GM12878 (cell line): ENCODE measurements at regions not wholly inside any gene's neighbourhood (a gene's known extent, or its start where the extent isn't known, plus 50 kb on each side); places are given as distances from the start of the nearest gene placed in this dataset.

Source experiments
- ATAC-seq: fragments of 200-7000 bp; cut with Tn5 transposase; 3 replicates; pipeline ENCODE4 v1.9.1; 2020; ENCODE audit warnings: mild to moderate bottlenecking, moderate library complexity
- BruUV-seq: library from RNA; stranded (reverse); fragments of 400-500 nt; replicated peaks from 2 replicates; lab custom pipeline; 2021; lab: Mats Ljungman, UMichigan
- CTCF ChIA-PET: fragments of 300-600 bp; sonication (Branson Sonifier 250); formaldehyde crosslinking; extraction: SDS; loops from one replicate; lab custom pipeline; 2021; ENCODE audit warnings: inconsistent platforms; lab: Yijun Ruan, JAX
- POLR2A ChIA-PET: fragments of 350-600 bp; formaldehyde crosslinking; extraction: SDS; loops from one replicate; lab custom pipeline; 2021; ENCODE audit warnings: inconsistent platforms; lab: Charles Lee
- RAD21 ChIA-PET: fragments of 300-600 bp; sonication (Branson Sonifier 250); formaldehyde crosslinking; loops from one replicate; lab custom pipeline; 2023; ENCODE audit warnings: antibody characterized with exemption; ENCODE audit not compliant: unreplicated experiment; lab: Charles Lee
- SMC1A ChIA-PET: fragments of 300-600 bp; sonication (Branson Sonifier 250); formaldehyde crosslinking; loops from one replicate; lab custom pipeline; 2023; ENCODE audit not compliant: unreplicated experiment, uncharacterized antibody; lab: Charles Lee
- DNase-seq: peaks from one replicate; pipeline ENCODE4 v3.0.0-alpha.2; 2011; ENCODE audit warnings: low read depth, low spot score
- FAIRE-seq: peaks from 3 replicates; lab custom pipeline; 2011; peaks lifted over from hg19 to GRCh38; lab: Jason Lieb, UNC
- H2AFZ ChIP-seq: 2 replicates; pipeline ENCODE4 v1.6.0; 2011; ENCODE audit warnings: low read depth, low read length, control low read depth; ENCODE audit not compliant: control insufficient read depth
- H3K27ac ChIP-seq: 2 replicates; pipeline ENCODE4 v1.5.1; 2011; ENCODE audit warnings: control low read depth; ENCODE audit not compliant: control insufficient read depth, insufficient read depth
- H3K27me3 ChIP-seq, 2 experiments: replicated peaks in 1 of 2; 2 replicates each; pipeline versions ENCODE4 v1.6.0 to v1.6.1; 2011; ENCODE audit warnings: low read length in 1 of 2; ENCODE audit not compliant: control insufficient read depth in 2 of 2, insufficient read depth in 2 of 2
- H3K36me3 ChIP-seq, 2 experiments: 2 replicates each; pipeline ENCODE4 v1.5.1; 2011; ENCODE audit warnings: low read length in 1 of 2; ENCODE audit not compliant: control insufficient read depth in 2 of 2, insufficient read depth in 2 of 2
- H3K4me1 ChIP-seq: 2 replicates; pipeline ENCODE4 v1.6.1; 2011; ENCODE audit warnings: mild to moderate bottlenecking, low read length, moderate library complexity, mixed read lengths; ENCODE audit not compliant: control insufficient read depth, insufficient read depth
- H3K4me2 ChIP-seq: 2 replicates; pipeline ENCODE4 v1.6.0; 2011; ENCODE audit warnings: control low read depth; ENCODE audit not compliant: control insufficient read depth, insufficient read depth
- H3K4me3 ChIP-seq: fragments of 200-600 bp; sonication (generic); 2 replicates; pipeline ENCODE4 v1.5.1; 2016
- H3K79me2 ChIP-seq: 2 replicates; pipeline ENCODE4 v1.6.0; 2011; ENCODE audit warnings: low read length; ENCODE audit not compliant: control insufficient read depth, insufficient read depth
- H3K9ac ChIP-seq: 2 replicates; pipeline ENCODE4 v1.8.0; 2011; ENCODE audit warnings: low read length, control low read depth, mixed read lengths; ENCODE audit not compliant: control insufficient read depth, insufficient read depth
- H3K9me3 ChIP-seq: replicated peaks from 3 replicates; pipeline ENCODE4 v1.5.1; 2011; ENCODE audit warnings: mild to moderate bottlenecking, low read length; ENCODE audit not compliant: control insufficient read depth, insufficient read depth
- H4K20me1 ChIP-seq: 2 replicates; pipeline ENCODE4 v1.6.0; 2011; ENCODE audit not compliant: control insufficient read depth, insufficient read depth
- ATF7 ChIP-seq: fragments of 450-650 bp; IDR thresholded peaks from 2 replicates; pipeline ENCODE4 v1.6.1; 2016; ENCODE audit warnings: low read depth, mild to moderate bottlenecking
- CBX5 ChIP-seq: sonication (generic); IDR thresholded peaks from 2 replicates; pipeline ENCODE4 v1.6.1; 2016; ENCODE audit warnings: low read depth, moderate library complexity, mild to moderate bottlenecking, inconsistent platforms
- JUNB ChIP-seq: IDR thresholded peaks from 2 replicates; pipeline ENCODE4 v1.6.1; 2016; ENCODE audit warnings: antibody characterized with exemption, mild to moderate bottlenecking
- NBN ChIP-seq: fragments of 450-650 bp; IDR thresholded peaks from 2 replicates; pipeline ENCODE4 v1.6.1; 2016
- NFYB ChIP-seq: IDR thresholded peaks from 2 replicates; pipeline ENCODE4 v1.6.1; 2011; ENCODE audit warnings: low read depth, mild to moderate bottlenecking, low read length, improper control_type of control experiment, moderate library complexity; ENCODE audit not compliant: insufficient read depth
- POLR2A ChIP-seq: IDR thresholded peaks from 2 replicates; pipeline ENCODE4 v1.6.1; 2011; ENCODE audit warnings: low read depth, mild to moderate bottlenecking, low read length
- RAD21 ChIP-seq: IDR thresholded peaks from 2 replicates; pipeline ENCODE4 v1.6.1; 2011; ENCODE audit warnings: mild to moderate bottlenecking, low read depth, low read length, moderate library complexity; ENCODE audit not compliant: insufficient read depth
- SPI1 ChIP-seq: IDR thresholded peaks from 2 replicates; pipeline ENCODE4 v1.6.1; 2011; ENCODE audit warnings: low read depth, mild to moderate bottlenecking, low read length, moderate library complexity, borderline replicate concordance; ENCODE audit not compliant: insufficient read depth
- WRNIP1 ChIP-seq: IDR thresholded peaks from 2 replicates; pipeline ENCODE4 v1.6.1; 2011; ENCODE audit warnings: low read depth, low read length, improper control_type of control experiment, borderline replicate concordance
- ZBED1 ChIP-seq: IDR thresholded peaks from 2 replicates; pipeline ENCODE4 v1.6.1; 2016; ENCODE audit warnings: borderline replicate concordance
- ZNF217 ChIP-seq: fragments of 450-650 bp; IDR thresholded peaks from 2 replicates; pipeline ENCODE4 v1.6.1; 2017; ENCODE audit warnings: antibody characterized with exemption, mild to moderate bottlenecking
- ZNF384 ChIP-seq: IDR thresholded peaks from 2 replicates; pipeline ENCODE4 v1.6.1; 2012; ENCODE audit warnings: low read depth, mild to moderate bottlenecking, low read length, improper control_type of control experiment, borderline replicate concordance
- WGBS: methylation state at CpG from one replicate; pipeline ENCODE4 v1.1.6; 2016; ENCODE audit warnings: low lambda C conversion rate; ENCODE audit not compliant: insufficient replicate concordance, insufficient coverage; ENCODE audit errors: missing lambda C conversion rate; 5-methylcytosine and 5-hydroxymethylcytosine counted together
- in situ Hi-C: fragments of 300-500 bp; cut with MboI; formaldehyde crosslinking; loops from 9 replicates; pipeline ENCODE4 v1.14.3; 2018; ENCODE audit warnings: mixed read lengths
- intact Hi-C: fragments of 100-400 bp; cut with micrococcal nuclease; formaldehyde crosslinking; loops from one replicate; pipeline ENCODE4 v1.14.2; 2022; ENCODE audit not compliant: unreplicated experiment
- TF ChIP-seq, protein P1 (sequence below): fragments of 450-650 bp; formaldehyde crosslinking; IDR thresholded peaks from 2 replicates; pipeline ENCODE4 v1.4.0; 2022; ENCODE audit warnings: mild to moderate bottlenecking, moderate library complexity
- TF ChIP-seq, protein P2 (sequence below): IDR thresholded peaks from 2 replicates; pipeline ENCODE4 v1.6.1; 2012; ENCODE audit warnings: mild to moderate bottlenecking, low read depth, low read length
- TF ChIP-seq, protein P3 (sequence below), 3 experiments: IDR thresholded peaks in 2 of 3; conservative IDR thresholded peaks in 1 of 3; 2 replicates each; pipeline ENCODE4 v1.5.1; 2011; ENCODE audit warnings: low read depth in 3 of 3, low read length in 3 of 3, mild to moderate bottlenecking in 3 of 3, control low read depth in 2 of 3, moderate library complexity in 2 of 3, inconsistent platforms in 1 of 3, mixed read lengths in 1 of 3; ENCODE audit not compliant: control insufficient read depth in 2 of 3, insufficient read depth in 1 of 3; ENCODE audit errors: extremely low read depth in 1 of 3
- TF ChIP-seq, protein P4 (sequence below): IDR thresholded peaks from 2 replicates; pipeline ENCODE4 v1.6.1; 2011; ENCODE audit warnings: low read depth, mild to moderate bottlenecking, low read length, moderate library complexity, borderline replicate concordance; ENCODE audit errors: extremely low read depth

DNA sequence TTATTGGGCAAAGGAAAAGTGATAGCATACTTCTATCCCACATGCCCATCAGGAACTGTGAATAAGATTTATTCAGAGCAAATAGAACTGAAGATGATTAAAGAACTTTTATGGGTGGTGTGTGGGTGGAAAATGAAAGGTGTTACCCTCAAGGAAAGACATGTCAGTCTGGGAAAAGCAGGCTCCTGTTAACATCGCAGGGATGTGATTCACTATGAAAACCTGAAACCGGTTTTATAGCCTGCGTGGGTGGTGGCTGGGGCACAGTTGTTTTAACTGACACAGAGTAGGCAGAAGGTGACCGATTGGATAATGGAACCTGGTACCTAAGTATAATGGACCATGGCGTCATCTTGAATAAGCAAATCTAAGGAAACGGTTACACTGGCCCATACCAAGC is 61.3 kb upstream of the CASK start:
- POLR2A ChIA-PET = no interaction called here
- Histone ChIP-seq H3K4me1 (no peaks in the 10 kb centered on the region), H3K79me2 (no peaks in the 10 kb centered on the region), H3K4me2 (no peak overlapping the region), H4K20me1 (no peaks in the 10 kb centered on the region), H3K9ac (no peak overlapping the region), H3K27ac (no peak overlapping the region), H2AFZ (no peak overlapping the region), H3K36me3 (no peaks in the 10 kb centered on the region), H3K4me3 (no peak overlapping the region), H3K27me3 (no peaks in the 10 kb centered on the region), H3K9me3 (no peaks in the 10 kb centered on the region)
- no peak for DNase-seq
- intact Hi-C loops = no loop called here
- SMC1A ChIA-PET = no interaction called here
- in situ Hi-C loops = no loop called here
- WGBS = 58% methylated on average over 6 of the region's 6 CpGs
- RAD21 ChIA-PET = no interaction called here
- no peak for FAIRE-seq
- CTCF ChIA-PET = no interaction called here
- no TSS peak for BruUV-seq
- no peak for ATAC-seq
- TF ChIP-seq NBN (no peak), NFYB (no peak), ZNF217 (no peak), POLR2A (no peak), JUNB (no peak), SPI1 (no peak), ATF7 (no peak), ZNF384 (no peak), ZBED1 (no peak), WRNIP1 (no peak), CBX5 (no peak), RAD21 (no peak)
- TF ChIP-seq, protein P1, sequence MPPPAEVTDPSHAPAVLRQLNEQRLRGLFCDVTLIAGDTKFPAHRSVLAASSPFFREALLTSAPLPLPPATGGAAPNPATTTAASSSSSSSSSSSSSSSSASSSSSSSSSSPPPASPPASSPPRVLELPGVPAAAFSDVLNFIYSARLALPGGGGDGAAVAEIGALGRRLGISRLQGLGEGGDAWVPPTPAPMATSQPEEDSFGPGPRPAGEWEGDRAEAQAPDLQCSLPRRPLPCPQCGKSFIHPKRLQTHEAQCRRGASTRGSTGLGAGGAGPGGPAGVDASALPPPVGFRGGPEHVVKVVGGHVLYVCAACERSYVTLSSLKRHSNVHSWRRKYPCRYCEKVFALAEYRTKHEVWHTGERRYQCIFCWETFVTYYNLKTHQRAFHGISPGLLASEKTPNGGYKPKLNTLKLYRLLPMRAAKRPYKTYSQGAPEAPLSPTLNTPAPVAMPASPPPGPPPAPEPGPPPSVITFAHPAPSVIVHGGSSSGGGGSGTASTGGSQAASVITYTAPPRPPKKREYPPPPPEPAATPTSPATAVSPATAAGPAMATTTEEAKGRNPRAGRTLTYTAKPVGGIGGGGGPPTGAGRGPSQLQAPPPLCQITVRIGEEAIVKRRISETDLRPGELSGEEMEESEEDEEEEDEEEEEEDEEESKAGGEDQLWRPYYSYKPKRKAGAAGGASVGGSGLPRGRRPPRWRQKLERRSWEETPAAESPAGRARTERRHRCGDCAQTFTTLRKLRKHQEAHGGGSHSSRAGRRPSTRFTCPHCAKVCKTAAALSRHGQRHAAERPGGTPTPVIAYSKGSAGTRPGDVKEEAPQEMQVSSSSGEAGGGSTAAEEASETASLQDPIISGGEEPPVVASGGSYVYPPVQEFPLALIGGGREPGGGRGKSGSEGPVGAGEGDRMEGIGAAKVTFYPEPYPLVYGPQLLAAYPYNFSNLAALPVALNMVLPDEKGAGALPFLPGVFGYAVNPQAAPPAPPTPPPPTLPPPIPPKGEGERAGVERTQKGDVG (CRISPR knock-in tag) = no peak
- TF ChIP-seq, protein P2, sequence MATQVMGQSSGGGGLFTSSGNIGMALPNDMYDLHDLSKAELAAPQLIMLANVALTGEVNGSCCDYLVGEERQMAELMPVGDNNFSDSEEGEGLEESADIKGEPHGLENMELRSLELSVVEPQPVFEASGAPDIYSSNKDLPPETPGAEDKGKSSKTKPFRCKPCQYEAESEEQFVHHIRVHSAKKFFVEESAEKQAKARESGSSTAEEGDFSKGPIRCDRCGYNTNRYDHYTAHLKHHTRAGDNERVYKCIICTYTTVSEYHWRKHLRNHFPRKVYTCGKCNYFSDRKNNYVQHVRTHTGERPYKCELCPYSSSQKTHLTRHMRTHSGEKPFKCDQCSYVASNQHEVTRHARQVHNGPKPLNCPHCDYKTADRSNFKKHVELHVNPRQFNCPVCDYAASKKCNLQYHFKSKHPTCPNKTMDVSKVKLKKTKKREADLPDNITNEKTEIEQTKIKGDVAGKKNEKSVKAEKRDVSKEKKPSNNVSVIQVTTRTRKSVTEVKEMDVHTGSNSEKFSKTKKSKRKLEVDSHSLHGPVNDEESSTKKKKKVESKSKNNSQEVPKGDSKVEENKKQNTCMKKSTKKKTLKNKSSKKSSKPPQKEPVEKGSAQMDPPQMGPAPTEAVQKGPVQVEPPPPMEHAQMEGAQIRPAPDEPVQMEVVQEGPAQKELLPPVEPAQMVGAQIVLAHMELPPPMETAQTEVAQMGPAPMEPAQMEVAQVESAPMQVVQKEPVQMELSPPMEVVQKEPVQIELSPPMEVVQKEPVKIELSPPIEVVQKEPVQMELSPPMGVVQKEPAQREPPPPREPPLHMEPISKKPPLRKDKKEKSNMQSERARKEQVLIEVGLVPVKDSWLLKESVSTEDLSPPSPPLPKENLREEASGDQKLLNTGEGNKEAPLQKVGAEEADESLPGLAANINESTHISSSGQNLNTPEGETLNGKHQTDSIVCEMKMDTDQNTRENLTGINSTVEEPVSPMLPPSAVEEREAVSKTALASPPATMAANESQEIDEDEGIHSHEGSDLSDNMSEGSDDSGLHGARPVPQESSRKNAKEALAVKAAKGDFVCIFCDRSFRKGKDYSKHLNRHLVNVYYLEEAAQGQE = no peak
- TF ChIP-seq, protein P3, sequence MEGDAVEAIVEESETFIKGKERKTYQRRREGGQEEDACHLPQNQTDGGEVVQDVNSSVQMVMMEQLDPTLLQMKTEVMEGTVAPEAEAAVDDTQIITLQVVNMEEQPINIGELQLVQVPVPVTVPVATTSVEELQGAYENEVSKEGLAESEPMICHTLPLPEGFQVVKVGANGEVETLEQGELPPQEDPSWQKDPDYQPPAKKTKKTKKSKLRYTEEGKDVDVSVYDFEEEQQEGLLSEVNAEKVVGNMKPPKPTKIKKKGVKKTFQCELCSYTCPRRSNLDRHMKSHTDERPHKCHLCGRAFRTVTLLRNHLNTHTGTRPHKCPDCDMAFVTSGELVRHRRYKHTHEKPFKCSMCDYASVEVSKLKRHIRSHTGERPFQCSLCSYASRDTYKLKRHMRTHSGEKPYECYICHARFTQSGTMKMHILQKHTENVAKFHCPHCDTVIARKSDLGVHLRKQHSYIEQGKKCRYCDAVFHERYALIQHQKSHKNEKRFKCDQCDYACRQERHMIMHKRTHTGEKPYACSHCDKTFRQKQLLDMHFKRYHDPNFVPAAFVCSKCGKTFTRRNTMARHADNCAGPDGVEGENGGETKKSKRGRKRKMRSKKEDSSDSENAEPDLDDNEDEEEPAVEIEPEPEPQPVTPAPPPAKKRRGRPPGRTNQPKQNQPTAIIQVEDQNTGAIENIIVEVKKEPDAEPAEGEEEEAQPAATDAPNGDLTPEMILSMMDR (IDR thresholded peaks at IDR 0.05 in 2 of 3, conservative IDR thresholded peaks at IDR 0.05 in 1 of 3; ENCODE audit: control insufficient read depth in 2 of 3, extremely low read depth in 1 of 3, insufficient read depth in 1 of 3, low read depth in 3 of 3, low read length in 3 of 3) = no peak
- TF ChIP-seq, protein P4, sequence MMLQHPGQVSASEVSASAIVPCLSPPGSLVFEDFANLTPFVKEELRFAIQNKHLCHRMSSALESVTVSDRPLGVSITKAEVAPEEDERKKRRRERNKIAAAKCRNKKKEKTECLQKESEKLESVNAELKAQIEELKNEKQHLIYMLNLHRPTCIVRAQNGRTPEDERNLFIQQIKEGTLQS = no peak
